HG03442 (cell line): ENCODE measurements at regions not wholly inside any gene's neighbourhood (a gene's known extent, or its start where the extent isn't known, plus 50 kb on each side); places are given as distances from the start of the nearest gene placed in this dataset.
A peak's percentile ranks its signal among the peaks of the same experiment; 100 is the strongest.

Source experiments
- ATAC-seq: cut with Tn5 transposase; IDR thresholded peaks from one replicate; pipeline ENCODE4 v1.9.1; 2021; ENCODE audit warnings: mild to moderate bottlenecking, moderate library complexity; ENCODE audit not compliant: unreplicated experiment

GRCh38 chr14:39857376-39858055 is 425.3 kb upstream of the FBXO33 start:
- ATAC-seq: no peak

GRCh38 chr14:39853441-39853840 is 421.2 kb upstream of the FBXO33 start:
- ATAC-seq: no peak

- ATAC-seq: no peak
Measured at GRCh38 chr14:39851202-39851601, 419.0 kb upstream of the FBXO33 start.

- ATAC-seq: no peak
Measured at GRCh38 chr14:39847852-39848251, 415.6 kb upstream of the FBXO33 start.

GRCh38 chr14:39847194-39847593 is 415.0 kb upstream of the FBXO33 start:
- no peak for ATAC-seq

- no peak for ATAC-seq
Measured at GRCh38 chr14:39843881-39844280, 411.6 kb upstream of the FBXO33 start.

GRCh38 chr14:39841088-39841487 is 408.9 kb upstream of the FBXO33 start:
- peak; percentile 62 for ATAC-seq

GRCh38 chr14:39827901-39828655 is 395.8 kb upstream of the FBXO33 start:
- peak; percentile 98 for ATAC-seq

GRCh38 chr14:39812532-39813320 is 380.5 kb upstream of the FBXO33 start:
- no peak for ATAC-seq

GRCh38 chr14:39807271-39807670 is 375.0 kb upstream of the FBXO33 start:
- ATAC-seq: no peak

GRCh38 chr14:39784461-39784860 is 352.2 kb upstream of the FBXO33 start:
- ATAC-seq: no peak

GRCh38 chr14:39781466-39781865 is 349.2 kb upstream of the FBXO33 start:
- ATAC-seq: no peak

- ATAC-seq: no peak
Measured at GRCh38 chr14:39773387-39774126, 341.3 kb upstream of the FBXO33 start.

- ATAC-seq: no peak
Measured at GRCh38 chr14:39772627-39773026, 340.4 kb upstream of the FBXO33 start.

GRCh38 chr14:39768589-39768988 is 336.4 kb upstream of the FBXO33 start:
- ATAC-seq: peak; percentile 64

GRCh38 chr14:39766397-39767000 is 334.3 kb upstream of the FBXO33 start:
- ATAC-seq: no peak

GRCh38 chr14:39765676-39766075 is 333.4 kb upstream of the FBXO33 start:
- ATAC-seq: no peak

GRCh38 chr14:39763402-39763890 is 331.2 kb upstream of the FBXO33 start:
- peak; percentile 39 for ATAC-seq

- peak; percentile 82 for ATAC-seq
Measured at GRCh38 chr14:39762576-39763401, 330.6 kb upstream of the FBXO33 start.
